ENCODE measurements at regions not wholly inside any gene's neighbourhood (a gene's known extent, or its start where the extent isn't known, plus 50 kb on each side); places are given as distances from the start of the nearest gene placed in this dataset.

- Histone ChIP-seq H2AFZ (ENCODE audit: control insufficient read depth, low read depth, low read length) (no peak overlapping the region), H3K4me1 (ENCODE audit: control insufficient read depth, insufficient read depth, low read length) (no peaks in the 10 kb centered on the region), H3K36me3 (ENCODE audit: control insufficient read depth in 2 of 2, insufficient read depth in 2 of 2, low read length in 1 of 2) (no peaks in the 10 kb centered on the region), H3K79me2 (ENCODE audit: control insufficient read depth, insufficient read depth, low read length) (no peaks in the 10 kb centered on the region), H3K9ac (ENCODE audit: control insufficient read depth, insufficient read depth, low read length) (no peak overlapping the region), H3K9me3 (replicated peaks; ENCODE audit: control insufficient read depth, insufficient read depth, low read length) (no peaks in the 10 kb centered on the region), H3K4me3 (peak overlapping the region; percentile 4; the same call in 1 of the 2 replicates), H3K27me3 (replicated peaks in 1 of 2; ENCODE audit: control insufficient read depth in 2 of 2, insufficient read depth in 2 of 2, low read length in 1 of 2) (no peaks in the 10 kb centered on the region), H4K20me1 (ENCODE audit: control insufficient read depth, insufficient read depth) (no peaks in the 10 kb centered on the region), H3K4me2 (ENCODE audit: control insufficient read depth, insufficient read depth) (no peak overlapping the region), H3K27ac (ENCODE audit: control insufficient read depth, insufficient read depth) (no peak overlapping the region)
- WGBS (ENCODE audit: insufficient coverage, insufficient replicate concordance, low lambda C conversion rate, missing lambda C conversion rate), result 13% methylated on average over 2 of the region's 2 CpGs
- POLR2A ChIA-PET, result no interaction called here
- intact Hi-C loops (cut with micrococcal nuclease; ENCODE audit: unreplicated experiment), result no loop called here
- no TSS peak for BruUV-seq (replicated peaks)
- in situ Hi-C loops (cut with MboI), result no loop called here
- RAD21 ChIA-PET (ENCODE audit: unreplicated experiment), result no interaction called here
- SMC1A ChIA-PET (ENCODE audit: uncharacterized antibody, unreplicated experiment), result interaction anchor here (1.0 to 2.2 kb wide), 2 partner anchors 9 to 42 kb away, joined by 3 to 7 read pairs; no protein-coding TSS in a partner anchor
- CTCF ChIA-PET, result interaction anchor here (0.8 to 1.3 kb wide), 2 partner anchors 9 to 48 kb away, joined by 3 read pairs; no protein-coding TSS in a partner anchor
- TF ChIP-seq HDAC2 (IDR thresholded peaks at IDR 0.05) (no peak), BCL11A (IDR thresholded peaks at IDR 0.05; ENCODE audit: low read depth, low read length) (no peak), ATF2 (IDR thresholded peaks at IDR 0.05; ENCODE audit: low read length) (no peak), JUNB (IDR thresholded peaks at IDR 0.05) (no peak), IRF4 (IDR thresholded peaks at IDR 0.05; ENCODE audit: low read depth, low read length) (no peak), CHD4 (IDR thresholded peaks at IDR 0.05) (no peak), CBX5 (IDR thresholded peaks at IDR 0.05; ENCODE audit: low read depth) (no peak), NR2F1 (conservative IDR thresholded peaks at IDR 0.05) (no peak), RAD21 (IDR thresholded peaks at IDR 0.05; ENCODE audit: insufficient read depth, low read depth, low read length) (no peak), ATF7 (IDR thresholded peaks at IDR 0.05; ENCODE audit: low read depth) (no peak), E4F1 (IDR thresholded peaks at IDR 0.05; ENCODE audit: borderline replicate concordance, partially characterized antibody) (no peak), FOXK2 (IDR thresholded peaks at IDR 0.05) (no peak)
- DNase-seq (ENCODE audit: low read depth, low spot score) (no peak), ATAC-seq (no peak), FAIRE-seq (no peak)
Measured at GRCh38 chr6:152905551-152906299, 77.1 kb downstream of the FBXO5 start.
